Heart left ventricle (tissue), 16 donors: ENCODE measurements at regions not wholly inside any gene's neighbourhood (a gene's known extent, or its start where the extent isn't known, plus 50 kb on each side); places are given as distances from the start of the nearest gene placed in this dataset.
"Not testable (repeated sequence)": the region's sequence is repeated elsewhere in the genome, so short reads cannot be mapped to it uniquely, and the experiment has no call there.

Source experiments
- ATAC-seq, 4 donors: fragments of 200-7000 bp; cut with Tn5 transposase; one replicate each; pipeline ENCODE4 v1.9.1; 2020 to 2022; ENCODE audit warnings: moderate library complexity in 4 of 4, mild to moderate bottlenecking in 3 of 4, moderate number of reproducible peaks in 1 of 4
- DNase-seq, 5 donors: peaks; one replicate each; pipeline ENCODE4 v3.0.0-alpha.2; 2020
- H3K27ac ChIP-seq, 12 donors: fragments of 200-600 bp; sonication (generic) in 4 of 12; one replicate each; pipeline versions ENCODE4 v1.5.0 to v1.8.0; 2016 to 2022; ENCODE audit warnings: mild to moderate bottlenecking in 2 of 12
- H3K27me3 ChIP-seq, 9 donors: fragments of 200-600 bp; sonication (generic) in 2 of 9; one replicate each; pipeline versions ENCODE4 v1.5.1 to v1.8.0; 2016 to 2022; ENCODE audit warnings: mild to moderate bottlenecking in 3 of 9
- H3K36me3 ChIP-seq, 9 donors: fragments of 200-600 bp; sonication (generic) in 2 of 9; one replicate each; pipeline versions ENCODE4 v1.5.0 to v1.8.0; 2018 to 2022; ENCODE audit warnings: mild to moderate bottlenecking in 2 of 9
- H3K4me1 ChIP-seq, 12 donors: fragments of 200-600 bp; sonication (generic) in 4 of 12; one replicate each; pipeline versions ENCODE4 v1.5.0 to v1.8.0; 2016 to 2022; ENCODE audit warnings: mild to moderate bottlenecking in 3 of 12
- H3K4me3 ChIP-seq, 12 donors: fragments of 200-600 bp; sonication (generic) in 4 of 12; one replicate each; pipeline versions ENCODE4 v1.5.0 to v1.8.0; 2017 to 2022; ENCODE audit warnings: mild to moderate bottlenecking in 9 of 12, moderate library complexity in 4 of 12
- H3K9me3 ChIP-seq, 12 donors: fragments of 200-600 bp; sonication (generic) in 4 of 12; one replicate each; pipeline versions ENCODE4 v1.5.0 to v1.8.0; 2016 to 2022; ENCODE audit warnings: mild to moderate bottlenecking in 1 of 12
- POLR2A ChIP-seq, 2 donors: fragments of 450-650 bp; IDR thresholded peaks; one replicate each; pipeline ENCODE4 v1.6.1; 2017; ENCODE audit warnings: antibody characterized with exemption in 2 of 2, mild to moderate bottlenecking in 2 of 2, moderate library complexity in 2 of 2
- WGBS, 4 donors: extraction: QIAGEN DNeasy Blood & Tissue Kit in 2 of 4; methylation state at CpG; one replicate each; pipeline versions ENCODE4 v1.1.5 to v1.1.7; 2013 to 2018; 5-methylcytosine and 5-hydroxymethylcytosine counted together
- intact Hi-C, 10 donors: fragments of 100-400 bp; cut with DNase I; formaldehyde crosslinking; loops; one replicate each; pipeline versions ENCODE4 v1.11.1 to v1.14.2; 2022
- TF ChIP-seq, protein P1 (sequence below), 12 donors: fragments of 200-600 bp; sonication (generic) in 4 of 12; IDR thresholded peaks; one replicate each; pipeline versions ENCODE4 v1.5.0 to v1.8.0; 2018 to 2022; ENCODE audit warnings: antibody characterized with exemption in 12 of 12, mild to moderate bottlenecking in 5 of 12
- donor health status: ischemic (EF 13 %, LVEDD 7.1; RV severe dilation, severe dysfunction).
- donor health status: healthy with polysubstance abuse.
- donor health status: DM: no; HTN: yes; CAD: no.
- donor health status: DM: no; HTN: no; CAD: no.
- donor health status: ischemic (EF 25% LVEDD 6.9; RV normal size, moderate dysfunction).
- donor health status: ischemic (EF 25% LVEDD 5.7; RV mildly dilated, moderate dysfunction).
- donor health status: healthy.
- donor health status: DM: yes; HTN: yes; CAD: no.
- donor health status: ischemic (EF 35%, LVEDD 5.7; RV mildly dilated, moderate dysfunction).
- donor health status: nonischemic (EF 11% LVEDD 7.7; RV severe dilation, severe dysfunction).
- donor health status: DM: yes; HTN: yes; CAD: no.
- donor health status: PGD.
- donor health status: ischemic (EF 29% LVEDD 5.4; RV normal size, mild dysfunction).
- donor health status: nonischemic (EF 23%, LVEDD 6.1; RV moderate dilation, normal function).

DNA sequence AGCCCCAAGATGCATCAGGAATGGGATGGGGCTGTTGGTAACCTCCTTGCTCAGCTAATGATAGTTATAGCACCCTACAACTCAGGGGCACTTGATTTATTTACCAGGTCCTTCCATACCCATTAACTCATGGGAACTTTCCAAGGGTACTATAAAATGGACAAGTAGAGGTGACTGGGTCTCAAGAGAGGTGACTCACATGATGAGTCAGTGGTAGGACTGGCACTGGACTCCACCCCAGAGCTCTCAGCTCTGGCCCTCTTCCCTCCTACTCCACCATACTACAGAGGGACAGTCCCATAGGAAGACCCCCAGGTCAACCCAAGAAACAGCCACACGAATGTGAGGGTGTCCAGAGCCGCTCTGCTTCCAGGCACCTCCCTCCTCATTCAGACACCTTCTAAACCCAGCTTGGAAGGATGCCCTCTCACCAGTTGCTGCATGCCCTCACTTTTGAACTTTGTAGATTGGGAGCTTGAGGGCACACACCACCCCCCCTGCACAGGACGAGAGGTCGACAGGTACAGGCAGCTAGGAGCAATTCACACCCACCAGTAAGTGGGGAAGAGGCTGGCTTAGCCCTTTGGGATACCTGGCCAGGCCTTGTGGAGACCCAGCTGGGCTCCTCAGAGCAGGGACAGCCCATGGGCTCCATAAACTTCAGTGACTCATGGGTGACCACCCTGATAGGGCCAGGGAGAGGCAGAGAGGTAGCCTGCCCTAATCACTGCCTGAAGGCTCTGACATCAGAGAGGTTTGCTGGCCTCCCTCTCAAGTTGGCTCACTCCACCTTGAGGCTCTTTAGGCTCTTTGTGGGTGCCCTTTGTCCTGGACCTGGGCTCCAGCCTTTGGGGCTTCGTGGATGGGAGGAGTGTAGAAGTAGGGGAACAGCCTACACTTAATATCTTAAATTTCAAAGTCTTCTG, 81.6 kb upstream of the MLN start:
- ATAC-seq (no peak), DNase-seq (no peak)
- H3K4me3 ChIP-seq: no peak overlapping the region
- H3K27me3 ChIP-seq: peaks cover 0 to 32% (median 0%) of the 10 kb centered on the region in 9 donors
- intact Hi-C loops: no loop called here
- H3K4me1 ChIP-seq: peaks cover 0 to 20% (median 8%) of the 10 kb centered on the region in 12 donors
- no peaks in the 10 kb centered on the region for H3K9me3 ChIP-seq
- TF ChIP-seq, protein P1, sequence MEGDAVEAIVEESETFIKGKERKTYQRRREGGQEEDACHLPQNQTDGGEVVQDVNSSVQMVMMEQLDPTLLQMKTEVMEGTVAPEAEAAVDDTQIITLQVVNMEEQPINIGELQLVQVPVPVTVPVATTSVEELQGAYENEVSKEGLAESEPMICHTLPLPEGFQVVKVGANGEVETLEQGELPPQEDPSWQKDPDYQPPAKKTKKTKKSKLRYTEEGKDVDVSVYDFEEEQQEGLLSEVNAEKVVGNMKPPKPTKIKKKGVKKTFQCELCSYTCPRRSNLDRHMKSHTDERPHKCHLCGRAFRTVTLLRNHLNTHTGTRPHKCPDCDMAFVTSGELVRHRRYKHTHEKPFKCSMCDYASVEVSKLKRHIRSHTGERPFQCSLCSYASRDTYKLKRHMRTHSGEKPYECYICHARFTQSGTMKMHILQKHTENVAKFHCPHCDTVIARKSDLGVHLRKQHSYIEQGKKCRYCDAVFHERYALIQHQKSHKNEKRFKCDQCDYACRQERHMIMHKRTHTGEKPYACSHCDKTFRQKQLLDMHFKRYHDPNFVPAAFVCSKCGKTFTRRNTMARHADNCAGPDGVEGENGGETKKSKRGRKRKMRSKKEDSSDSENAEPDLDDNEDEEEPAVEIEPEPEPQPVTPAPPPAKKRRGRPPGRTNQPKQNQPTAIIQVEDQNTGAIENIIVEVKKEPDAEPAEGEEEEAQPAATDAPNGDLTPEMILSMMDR (IDR thresholded peaks at IDR 0.05): no peak
- no peak for TF ChIP-seq POLR2A (IDR thresholded peaks at IDR 0.05)
- H3K27ac ChIP-seq: no peak overlapping the region
- 64 to 87% (median 83%) methylated on average over 4 to 5 of the region's 5 CpGs for WGBS, 4 donors
- no peaks in the 10 kb centered on the region for H3K36me3 ChIP-seq

DNA sequence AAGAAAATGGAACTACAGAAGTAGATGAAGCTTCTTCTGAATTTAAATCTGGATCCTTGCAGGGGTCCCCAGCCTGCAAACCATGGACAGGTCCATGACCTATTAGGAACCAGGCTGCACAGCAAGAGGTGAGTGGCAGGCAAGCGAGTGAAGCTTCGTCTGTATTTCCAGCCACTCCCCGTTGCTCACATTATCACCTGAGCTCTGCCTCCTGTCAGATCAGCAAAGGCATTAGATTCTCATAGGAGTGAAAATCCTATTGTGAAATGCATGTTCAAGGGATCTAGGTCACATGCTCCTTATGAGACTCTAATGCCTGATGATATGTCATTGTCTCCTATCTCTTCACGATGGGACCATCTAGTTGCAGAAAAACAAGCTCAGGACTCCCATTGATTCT, 79.8 kb upstream of the MLN start:
- Histone ChIP-seq H3K4me1 (peaks cover 0 to 20% (median 8%) of the 10 kb centered on the region in 12 donors), H3K27me3 (peaks cover 0 to 45% (median 2%) of the 10 kb centered on the region in 9 donors)
- H3K36me3 ChIP-seq, DNase-seq, H3K27ac ChIP-seq, ATAC-seq, intact Hi-C loops, H3K4me3 ChIP-seq, H3K9me3 ChIP-seq: not testable (repeated sequence)
- 46 to 80% (median 65%) methylated on average over 4 of the region's 4 CpGs for WGBS, 4 donors

- H3K9me3 ChIP-seq: no peaks in the 10 kb centered on the region
- WGBS, 4 donors: 25 to 37% (median 33%) methylated on average over 8 of the region's 8 CpGs
- TF ChIP-seq, protein P1 (IDR thresholded peaks at IDR 0.05): no peak
- no peak for TF ChIP-seq POLR2A (IDR thresholded peaks at IDR 0.05)
- H3K36me3 ChIP-seq: no peaks in the 10 kb centered on the region
- peaks cover 0 to 59% (median 9%) of the 10 kb centered on the region in 9 donors for H3K27me3 ChIP-seq
- no peak overlapping the region for H3K27ac ChIP-seq
- DNase-seq (peak in 3 of 5 donors; percentile 46 to 61 (median 47)), ATAC-seq (peak in 3 of 4 donors; percentile 31 to 49 (median 31))
- H3K4me3 ChIP-seq: no peak overlapping the region
- intact Hi-C loops: no loop called here
- peaks cover 0 to 19% (median 8%) of the 10 kb centered on the region in 12 donors for H3K4me1 ChIP-seq
These were observed 78.4 kb upstream of the MLN start for GRCh38 chr6:33882154-33882553.

DNA sequence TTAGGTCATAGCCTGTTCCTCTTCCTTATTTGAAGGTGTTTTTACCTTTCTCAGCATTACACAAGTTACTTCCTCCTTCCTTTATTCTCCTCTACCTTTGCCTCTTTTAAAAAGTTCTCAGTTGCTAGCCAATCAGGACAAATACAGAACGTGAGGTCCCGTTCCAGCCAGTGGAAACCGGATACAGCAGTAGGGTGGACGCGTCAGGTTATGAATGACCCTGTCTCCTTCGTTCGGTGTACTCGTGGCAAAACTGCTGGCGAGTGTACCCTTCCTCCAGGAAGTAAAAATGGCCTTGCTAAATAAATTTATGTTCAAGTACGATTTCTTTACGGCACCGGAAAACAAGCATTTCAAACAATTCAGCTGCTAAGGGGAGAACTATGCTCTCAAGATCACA, 77.0 kb upstream of the MLN start:
- H3K27me3 ChIP-seq: peaks cover 0 to 72% (median 9%) of the 10 kb centered on the region in 9 donors
- no peaks in the 10 kb centered on the region for H3K9me3 ChIP-seq
- ATAC-seq: no peak
- no peaks in the 10 kb centered on the region for H3K36me3 ChIP-seq
- 75 to 83% (median 79%) methylated on average over 12 of the region's 12 CpGs for WGBS, 4 donors
- no peak overlapping the region for H3K27ac ChIP-seq
- no peak for TF ChIP-seq POLR2A (IDR thresholded peaks at IDR 0.05)
- TF ChIP-seq, protein P1 (IDR thresholded peaks at IDR 0.05): no peak
- intact Hi-C loops: no loop called here
- no peak for DNase-seq
- H3K4me1 ChIP-seq: peaks cover 0 to 10% (median 0%) of the 10 kb centered on the region in 12 donors
- no peak overlapping the region for H3K4me3 ChIP-seq
